ENCODE measurements at regions not wholly inside any gene's neighbourhood (a gene's known extent, or its start where the extent isn't known, plus 50 kb on each side); places are given as distances from the start of the nearest gene placed in this dataset.
A peak's percentile ranks its signal among the peaks of the same experiment; 100 is the strongest.

- DNase-seq, result no peak
These were observed 54.8 kb downstream of the CCDC71L start for GRCh38 chr7:106606120-106606519.

- no peak for DNase-seq
These were observed 56.0 kb downstream of the CCDC71L start for GRCh38 chr7:106604971-106605370.

GRCh38 chr7:106604303-106604924, 56.5 kb downstream of the CCDC71L start:
- DNase-seq, result no peak

- no peak for DNase-seq
These were observed 57.6 kb downstream of the CCDC71L start for GRCh38 chr7:106603346-106603745.

- DNase-seq, result no peak
These were observed 58.9 kb downstream of the CCDC71L start for GRCh38 chr7:106602062-106602461.

- DNase-seq, result peak; percentile 32
These were observed 60.2 kb downstream of the CCDC71L start for GRCh38 chr7:106600569-106601373.

GRCh38 chr7:106599343-106599698, 61.6 kb downstream of the CCDC71L start:
- DNase-seq, result no peak

- peak; percentile 53 for DNase-seq
These were observed 62.2 kb downstream of the CCDC71L start for GRCh38 chr7:106598663-106599342.

GRCh38 chr7:106597751-106598546, 63.0 kb downstream of the CCDC71L start:
- DNase-seq, result no peak

GRCh38 chr7:106597014-106597413, 63.9 kb downstream of the CCDC71L start:
- DNase-seq, result no peak

GRCh38 chr7:106595922-106596321, 65.0 kb downstream of the CCDC71L start:
- no peak for DNase-seq

- DNase-seq, result no peak
These were observed 67.9 kb downstream of the CCDC71L start for GRCh38 chr7:106593028-106593417.

- DNase-seq, result no peak
These were observed 68.5 kb downstream of the CCDC71L start for GRCh38 chr7:106592282-106593027.

GRCh38 chr7:106591146-106591545, 69.8 kb downstream of the CCDC71L start:
- no peak for DNase-seq

- DNase-seq, result no peak
These were observed 70.6 kb downstream of the CCDC71L start for GRCh38 chr7:106590209-106590816.

- no peak for DNase-seq
These were observed 71.6 kb downstream of the CCDC71L start for GRCh38 chr7:106589198-106589879.

- no peak for DNase-seq
These were observed 72.3 kb downstream of the CCDC71L start for GRCh38 chr7:106588422-106589197.

- no peak for DNase-seq
These were observed 75.8 kb downstream of the CCDC71L start for GRCh38 chr7:106584914-106585759.
